T-cell (primary cell): ENCODE measurements at regions not wholly inside any gene's neighbourhood (a gene's known extent, or its start where the extent isn't known, plus 50 kb on each side); places are given as distances from the start of the nearest gene placed in this dataset.
"Not testable (repeated sequence)": the region's sequence is repeated elsewhere in the genome, so short reads cannot be mapped to it uniquely, and the experiment has no call there.

ENCODE experiments used
- ATAC-seq, 4 experiments: fragments of 200-7000 bp in 3 of 4; fragments of 150-1000 bp in 1 of 4; cut with Tn5 transposase; replicated peaks in 1 of 4; 1 replicate in 3 of 4; 2 replicates in 1 of 4; pipeline ENCODE4 v1.10.0; 2021; ENCODE audit warnings: moderate library complexity in 3 of 4, mild to moderate bottlenecking in 2 of 4, moderate number of reproducible peaks in 1 of 4
- CTCF ChIA-PET, 2 donors: fragments of 300-600 bp; sonication (Branson Sonifier 250); formaldehyde crosslinking; loops; one replicate each; lab custom pipeline; 2022; ENCODE audit warnings: antibody characterized with exemption in 2 of 2; lab: Charles Lee
- POLR2A ChIA-PET, 2 donors: fragments of 300-600 bp; sonication (Branson Sonifier 250); formaldehyde crosslinking; loops; one replicate each; lab custom pipeline; 2022; ENCODE audit warnings: antibody characterized with exemption in 2 of 2; lab: Charles Lee
- DNase-seq, 35 experiments: peaks; one replicate each; pipeline versions ENCODE4 v3.0.0 to v3.0.0-alpha.2; 2013 to 2023
- H3K27ac ChIP-seq: one replicate; pipeline ENCODE4 v1.5.1; 2013; ENCODE audit warnings: low read length
- H3K27me3 ChIP-seq, 2 experiments: replicated peaks in 1 of 2; 1 replicate in 1 of 2; 2 replicates in 1 of 2; pipeline versions ENCODE4 v1.6.1 to v1.7.0; 2013; ENCODE audit warnings: low read length in 1 of 2, mixed read lengths in 1 of 2; ENCODE audit not compliant: control insufficient read depth in 2 of 2, insufficient read depth in 2 of 2; ENCODE audit errors: extremely low read depth in 1 of 2
- H3K36me3 ChIP-seq, 2 donors: 1 replicate in 1 of 2; 2 replicates in 1 of 2; pipeline versions ENCODE4 v1.6.1 to v1.7.0; 2013; ENCODE audit warnings: low read length in 1 of 2; ENCODE audit not compliant: control insufficient read depth in 2 of 2, insufficient read depth in 1 of 2; ENCODE audit errors: extremely low read depth in 1 of 2
- H3K4me1 ChIP-seq, 2 experiments: 1 replicate in 1 of 2; 2 replicates in 1 of 2; pipeline versions ENCODE4 v1.6.1 to v1.7.0; 2013; ENCODE audit warnings: low read length in 2 of 2, mixed read lengths in 1 of 2; ENCODE audit not compliant: insufficient read depth in 2 of 2, control insufficient read depth in 1 of 2; ENCODE audit errors: extremely low read depth in 1 of 2
- H3K4me3 ChIP-seq, 2 donors: 1 replicate in 1 of 2; 2 replicates in 1 of 2; pipeline versions ENCODE4 v1.5.1 to v1.7.0; 2013; ENCODE audit warnings: mild to moderate bottlenecking in 2 of 2, low read length in 1 of 2, moderate library complexity in 1 of 2; ENCODE audit not compliant: control insufficient read depth in 1 of 2; ENCODE audit errors: extremely low read depth in 1 of 2
- H3K9me3 ChIP-seq: 2 replicates; pipeline ENCODE4 v1.7.0; 2013
- H3K27ac Mint-ChIP-seq, 2 donors: one replicate each; pipeline ENCODE4 v1.8.0; 2020 to 2021; ENCODE audit warnings: mild to moderate bottlenecking in 2 of 2, mixed read lengths in 2 of 2
- H3K27me3 Mint-ChIP-seq, 2 donors: one replicate each; pipeline ENCODE4 v1.8.0; 2021 to 2022; ENCODE audit warnings: mixed read lengths in 2 of 2
- H3K36me3 Mint-ChIP-seq: one replicate; pipeline ENCODE4 v1.8.0; 2021; ENCODE audit warnings: mixed read lengths
- H3K4me1 Mint-ChIP-seq, 3 donors: one replicate each; pipeline ENCODE4 v1.8.0; 2020 to 2022; ENCODE audit warnings: mixed read lengths in 3 of 3, mild to moderate bottlenecking in 1 of 3
- H3K4me3 Mint-ChIP-seq, 3 donors: one replicate each; pipeline ENCODE4 v1.8.0; 2020 to 2022; ENCODE audit warnings: mild to moderate bottlenecking in 3 of 3, mixed read lengths in 3 of 3, moderate library complexity in 3 of 3
- H3K9me3 Mint-ChIP-seq, 3 donors: one replicate each; pipeline ENCODE4 v1.8.0; 2020 to 2022; ENCODE audit warnings: mixed read lengths in 3 of 3
- WGBS: methylation state at CpG from one replicate; pipeline ENCODE4 v1.1.5; 2013; ENCODE audit warnings: missing lambda C conversion rate; ENCODE audit not compliant: insufficient coverage; 5-methylcytosine and 5-hydroxymethylcytosine counted together

GRCh38 chr17:31609331-31609730 is 217.9 kb downstream of the RAB11FIP4 start:
- no CpG with 5 or more reads among the region's 3 CpGs for whole genome bisulfite sequencing
- DNase-seq (no peak), ATAC-seq (no peak)
- CTCF ChIA-PET = interaction anchor here in 1 of 2 donors (0.6 kb wide), 1 partner anchor 12 kb away, joined by 3 read pairs; no protein-coding TSS in a partner anchor
- H3K36me3 ChIP-seq = no peaks in the 10 kb centered on the region
- Mint-ChIP-seq H3K27me3 (peaks cover 0 to 8% of the 10 kb centered on the region in 2 donors), H3K4me3 (no peak overlapping the region), H3K4me1 (no peaks in the 10 kb centered on the region), H3K36me3 (no peaks in the 10 kb centered on the region), H3K9me3 (no peaks in the 10 kb centered on the region), H3K27ac (no peak overlapping the region)
- no peak overlapping the region for H3K4me3 ChIP-seq
- no peak overlapping the region for H3K27ac ChIP-seq
- POLR2A ChIA-PET = no interaction called here
- peaks cover 0 to 7% of the 10 kb centered on the region in 2 experiments for H3K27me3 ChIP-seq
- no peaks in the 10 kb centered on the region for H3K9me3 ChIP-seq
- no peaks in the 10 kb centered on the region for H3K4me1 ChIP-seq

GRCh38 chr17:31608659-31609254 is 217.3 kb downstream of the RAB11FIP4 start:
- Mint-ChIP-seq H3K27me3 (peaks cover 0 to 6% of the 10 kb centered on the region in 2 donors), H3K27ac (no peak overlapping the region), H3K4me3 (no peak overlapping the region), H3K4me1 (no peaks in the 10 kb centered on the region), H3K9me3 (no peaks in the 10 kb centered on the region), H3K36me3 (no peaks in the 10 kb centered on the region)
- DNase-seq = no peak
- CTCF ChIA-PET = interaction anchor here in 1 of 2 donors (0.6 kb wide), 1 partner anchor 11 kb away, joined by 3 read pairs; no protein-coding TSS in a partner anchor
- no peak for ATAC-seq
- Histone ChIP-seq H3K27me3 (peaks cover 0 to 7% of the 10 kb centered on the region in 2 experiments), H3K27ac (no peak overlapping the region), H3K4me1 (no peaks in the 10 kb centered on the region), H3K9me3 (no peaks in the 10 kb centered on the region), H3K4me3 (no peak overlapping the region), H3K36me3 (no peaks in the 10 kb centered on the region)
- 100% methylated on average over 1 of the region's 3 CpGs for WGBS
- POLR2A ChIA-PET = no interaction called here

GRCh38 chr17:31605761-31606160 is 214.3 kb downstream of the RAB11FIP4 start:
- no peak for DNase-seq
- POLR2A ChIA-PET = no interaction called here
- no peak overlapping the region for H3K27ac ChIP-seq
- no peaks in the 10 kb centered on the region for H3K36me3 ChIP-seq
- Mint-ChIP-seq H3K9me3 (no peaks in the 10 kb centered on the region), H3K4me1 (no peaks in the 10 kb centered on the region), H3K27ac (no peak overlapping the region), H3K36me3 (no peaks in the 10 kb centered on the region), H3K27me3 (peaks cover 0 to 5% of the 10 kb centered on the region in 2 donors), H3K4me3 (no peak overlapping the region)
- H3K4me1 ChIP-seq = no peaks in the 10 kb centered on the region
- peaks cover 0 to 8% of the 10 kb centered on the region in 2 experiments for H3K27me3 ChIP-seq
- H3K4me3 ChIP-seq = no peak overlapping the region
- CTCF ChIA-PET = no interaction called here
- ATAC-seq = no peak
- no peaks in the 10 kb centered on the region for H3K9me3 ChIP-seq
- 75% methylated on average over 1 of the region's 1 CpG for WGBS

GRCh38 chr17:31604936-31605335 is 213.5 kb downstream of the RAB11FIP4 start:
- CTCF ChIA-PET = no interaction called here
- 83% methylated on average over 2 of the region's 5 CpGs for WGBS
- Mint-ChIP-seq H3K27ac (no peak overlapping the region), H3K4me1 (no peaks in the 10 kb centered on the region), H3K27me3 (peaks cover 0 to 5% of the 10 kb centered on the region in 2 donors), H3K9me3 (no peaks in the 10 kb centered on the region), H3K4me3 (no peak overlapping the region), H3K36me3 (no peaks in the 10 kb centered on the region)
- Histone ChIP-seq H3K36me3 (no peaks in the 10 kb centered on the region), H3K27ac (no peak overlapping the region), H3K9me3 (no peaks in the 10 kb centered on the region), H3K27me3 (peaks cover 0 to 4% of the 10 kb centered on the region in 2 experiments), H3K4me1 (no peaks in the 10 kb centered on the region), H3K4me3 (no peak overlapping the region)
- ATAC-seq (no peak), DNase-seq (no peak)
- POLR2A ChIA-PET = interaction anchor here in 1 of 2 donors (0.6 kb wide), 1 partner anchor 34 kb away, joined by 8 read pairs; no protein-coding TSS in a partner anchor

GRCh38 chr17:31600144-31600543 is 208.7 kb downstream of the RAB11FIP4 start:
- H3K27ac ChIP-seq, ATAC-seq, H3K27me3 Mint-ChIP-seq, H3K4me3 Mint-ChIP-seq, H3K9me3 Mint-ChIP-seq, H3K9me3 ChIP-seq, H3K4me1 ChIP-seq, H3K4me3 ChIP-seq, DNase-seq, H3K4me1 Mint-ChIP-seq, H3K27ac Mint-ChIP-seq, POLR2A ChIA-PET, H3K36me3 ChIP-seq, H3K36me3 Mint-ChIP-seq, CTCF ChIA-PET: not testable (repeated sequence)
- H3K27me3 ChIP-seq = peaks cover 0 to 19% of the 10 kb centered on the region in 2 experiments
- WGBS = 94% methylated on average over 8 of the region's 9 CpGs

- H3K36me3 Mint-ChIP-seq = no peaks in the 10 kb centered on the region
- CTCF ChIA-PET = no interaction called here
- no peaks in the 10 kb centered on the region for H3K4me1 Mint-ChIP-seq
- Histone ChIP-seq H3K36me3 (no peaks in the 10 kb centered on the region), H3K4me3 (no peak overlapping the region), H3K4me1 (no peaks in the 10 kb centered on the region), H3K27ac (no peak overlapping the region), H3K27me3 (peaks cover 0 to 19% of the 10 kb centered on the region in 2 experiments), H3K9me3 (no peaks in the 10 kb centered on the region)
- peaks cover 0 to 2% of the 10 kb centered on the region in 2 donors for H3K27me3 Mint-ChIP-seq
- DNase-seq = no peak
- WGBS = 81% methylated on average over 7 of the region's 11 CpGs
- no peaks in the 10 kb centered on the region for H3K9me3 Mint-ChIP-seq
- no peak overlapping the region for H3K4me3 Mint-ChIP-seq
- no peak overlapping the region for H3K27ac Mint-ChIP-seq
- no peak for ATAC-seq
- POLR2A ChIA-PET = no interaction called here
Observed at GRCh38 chr17:31598921-31599571, 207.6 kb downstream of the RAB11FIP4 start.
